ENCODE measurements at regions not wholly inside any gene's neighbourhood (a gene's known extent, or its start where the extent isn't known, plus 50 kb on each side); places are given as distances from the start of the nearest gene placed in this dataset.
"Not testable (repeated sequence)": the region's sequence is repeated elsewhere in the genome, so short reads cannot be mapped to it uniquely, and the experiment has no call there.

- Histone ChIP-seq H3K4me2 (ENCODE audit: low read length) (no peak overlapping the region), H3K4me1 (ENCODE audit: control insufficient read depth, insufficient read depth, low read length) (peaks cover 18% of the 10 kb centered on the region), H3K9ac (ENCODE audit: low read depth, low read length) (no peak overlapping the region), H3K36me3 (ENCODE audit: insufficient read depth, low read length) (no peaks in the 10 kb centered on the region), H3K9me3 (replicated peaks; ENCODE audit: low read length) (no peaks in the 10 kb centered on the region), H3K27me3 (ENCODE audit: control insufficient read depth, insufficient read depth, low read length) (no peaks in the 10 kb centered on the region), H3K4me3 (ENCODE audit: low read length) (no peak overlapping the region)
Observed at GRCh38 chr15:96126859-96127258, 203.6 kb upstream of the NR2F2 start.

GRCh38 chr15:96130734-96131133 lies 199.8 kb upstream of the NR2F2 start:
- Histone ChIP-seq H3K4me3 (ENCODE audit: low read length) (no peak overlapping the region), H3K4me2 (ENCODE audit: low read length) (no peak overlapping the region), H3K36me3 (ENCODE audit: insufficient read depth, low read length) (no peaks in the 10 kb centered on the region), H3K9me3 (replicated peaks; ENCODE audit: low read length) (no peaks in the 10 kb centered on the region), H3K27me3 (ENCODE audit: control insufficient read depth, insufficient read depth, low read length) (no peaks in the 10 kb centered on the region), H3K4me1 (ENCODE audit: control insufficient read depth, insufficient read depth, low read length) (peaks cover 2% of the 10 kb centered on the region), H3K9ac (ENCODE audit: low read depth, low read length) (no peak overlapping the region)

- Histone ChIP-seq H3K4me1 (ENCODE audit: control insufficient read depth, insufficient read depth, low read length) (no peaks in the 10 kb centered on the region), H3K27me3 (ENCODE audit: control insufficient read depth, insufficient read depth, low read length) (no peaks in the 10 kb centered on the region), H3K9ac (ENCODE audit: low read depth, low read length) (no peak overlapping the region), H3K9me3 (replicated peaks; ENCODE audit: low read length) (no peaks in the 10 kb centered on the region), H3K4me2 (ENCODE audit: low read length) (no peak overlapping the region), H3K4me3 (ENCODE audit: low read length) (no peak overlapping the region), H3K36me3 (ENCODE audit: insufficient read depth, low read length) (no peaks in the 10 kb centered on the region)
Observed at GRCh38 chr15:96132126-96132525, 198.4 kb upstream of the NR2F2 start.

- Histone ChIP-seq H3K4me1 (ENCODE audit: control insufficient read depth, insufficient read depth, low read length) (no peaks in the 10 kb centered on the region), H3K9ac (ENCODE audit: low read depth, low read length) (no peak overlapping the region), H3K4me3 (ENCODE audit: low read length) (no peak overlapping the region), H3K4me2 (ENCODE audit: low read length) (no peak overlapping the region), H3K9me3 (replicated peaks; ENCODE audit: low read length) (no peaks in the 10 kb centered on the region), H3K27me3 (ENCODE audit: control insufficient read depth, insufficient read depth, low read length) (no peaks in the 10 kb centered on the region), H3K36me3 (ENCODE audit: insufficient read depth, low read length) (no peaks in the 10 kb centered on the region)
Observed at GRCh38 chr15:96135166-96136093, 195.1 kb upstream of the NR2F2 start.

- Histone ChIP-seq H3K4me3 (ENCODE audit: low read length) (no peak overlapping the region), H3K9ac (ENCODE audit: low read depth, low read length) (no peak overlapping the region), H3K27me3 (ENCODE audit: control insufficient read depth, insufficient read depth, low read length) (no peaks in the 10 kb centered on the region), H3K4me1 (ENCODE audit: control insufficient read depth, insufficient read depth, low read length) (no peaks in the 10 kb centered on the region), H3K9me3 (replicated peaks; ENCODE audit: low read length) (no peaks in the 10 kb centered on the region), H3K36me3 (ENCODE audit: insufficient read depth, low read length) (no peaks in the 10 kb centered on the region), H3K4me2 (ENCODE audit: low read length) (no peak overlapping the region)
Observed at GRCh38 chr15:96138985-96139384, 191.5 kb upstream of the NR2F2 start.

GRCh38 chr15:96142498-96142897 lies 188.0 kb upstream of the NR2F2 start:
- no peak overlapping the region for H3K9ac ChIP-seq (ENCODE audit: low read depth, low read length)
- no peak overlapping the region for H3K4me2 ChIP-seq (ENCODE audit: low read length)
- no peaks in the 10 kb centered on the region for H3K4me1 ChIP-seq (ENCODE audit: control insufficient read depth, insufficient read depth, low read length)

GRCh38 chr15:96144734-96145133 lies 185.8 kb upstream of the NR2F2 start:
- no peak overlapping the region for H3K9ac ChIP-seq (ENCODE audit: low read depth, low read length)
- no peak overlapping the region for H3K4me3 ChIP-seq (ENCODE audit: low read length)
- no peaks in the 10 kb centered on the region for H3K9me3 ChIP-seq (replicated peaks; ENCODE audit: low read length)
- no peaks in the 10 kb centered on the region for H3K27me3 ChIP-seq (ENCODE audit: control insufficient read depth, insufficient read depth, low read length)
- no peaks in the 10 kb centered on the region for H3K4me1 ChIP-seq (ENCODE audit: control insufficient read depth, insufficient read depth, low read length)
- H3K36me3 ChIP-seq (ENCODE audit: insufficient read depth, low read length), result no peaks in the 10 kb centered on the region
- no peak overlapping the region for H3K4me2 ChIP-seq (ENCODE audit: low read length)

More at GRCh38 chr15:96142498-96142897, 188.0 kb upstream of the NR2F2 start:
- H3K36me3 ChIP-seq (ENCODE audit: insufficient read depth, low read length), result no peaks in the 10 kb centered on the region
- no peaks in the 10 kb centered on the region for H3K9me3 ChIP-seq (replicated peaks; ENCODE audit: low read length)
- H3K4me3 ChIP-seq (ENCODE audit: low read length), result no peak overlapping the region
- H3K27me3 ChIP-seq (ENCODE audit: control insufficient read depth, insufficient read depth, low read length), result no peaks in the 10 kb centered on the region

GRCh38 chr15:96146726-96147125 lies 183.8 kb upstream of the NR2F2 start:
- H3K4me1 ChIP-seq (ENCODE audit: control insufficient read depth, insufficient read depth, low read length), result no peaks in the 10 kb centered on the region
- H3K4me2 ChIP-seq (ENCODE audit: low read length), result no peak overlapping the region
- no peak overlapping the region for H3K9ac ChIP-seq (ENCODE audit: low read depth, low read length)
- no peaks in the 10 kb centered on the region for H3K9me3 ChIP-seq (replicated peaks; ENCODE audit: low read length)
- no peak overlapping the region for H3K4me3 ChIP-seq (ENCODE audit: low read length)
- H3K36me3 ChIP-seq (ENCODE audit: insufficient read depth, low read length), result no peaks in the 10 kb centered on the region
- H3K27me3 ChIP-seq (ENCODE audit: control insufficient read depth, insufficient read depth, low read length), result no peaks in the 10 kb centered on the region

- H3K4me1 ChIP-seq (ENCODE audit: control insufficient read depth, insufficient read depth, low read length), result no peaks in the 10 kb centered on the region
- no peak overlapping the region for H3K4me2 ChIP-seq (ENCODE audit: low read length)
- H3K9ac ChIP-seq (ENCODE audit: low read depth, low read length), result no peak overlapping the region
- no peaks in the 10 kb centered on the region for H3K36me3 ChIP-seq (ENCODE audit: insufficient read depth, low read length)
- H3K9me3 ChIP-seq (replicated peaks; ENCODE audit: low read length), result no peaks in the 10 kb centered on the region
- no peaks in the 10 kb centered on the region for H3K27me3 ChIP-seq (ENCODE audit: control insufficient read depth, insufficient read depth, low read length)
- no peak overlapping the region for H3K4me3 ChIP-seq (ENCODE audit: low read length)
Observed at GRCh38 chr15:96147267-96147666, 183.2 kb upstream of the NR2F2 start.

GRCh38 chr15:96150254-96150653 lies 180.2 kb upstream of the NR2F2 start:
- H3K9ac ChIP-seq (ENCODE audit: low read depth, low read length), result no peak overlapping the region
- no peaks in the 10 kb centered on the region for H3K27me3 ChIP-seq (ENCODE audit: control insufficient read depth, insufficient read depth, low read length)
- H3K4me3 ChIP-seq (ENCODE audit: low read length), result no peak overlapping the region
- H3K36me3 ChIP-seq (ENCODE audit: insufficient read depth, low read length), result no peaks in the 10 kb centered on the region
- no peaks in the 10 kb centered on the region for H3K9me3 ChIP-seq (replicated peaks; ENCODE audit: low read length)
- no peaks in the 10 kb centered on the region for H3K4me1 ChIP-seq (ENCODE audit: control insufficient read depth, insufficient read depth, low read length)
- H3K4me2 ChIP-seq (ENCODE audit: low read length), result no peak overlapping the region

GRCh38 chr15:96151749-96152148 lies 178.8 kb upstream of the NR2F2 start:
- H3K9ac ChIP-seq (ENCODE audit: low read depth, low read length); H3K36me3 ChIP-seq (ENCODE audit: insufficient read depth, low read length); H3K4me3 ChIP-seq (ENCODE audit: low read length); H3K4me1 ChIP-seq (ENCODE audit: control insufficient read depth, insufficient read depth, low read length); H3K4me2 ChIP-seq (ENCODE audit: low read length); H3K9me3 ChIP-seq (replicated peaks; ENCODE audit: low read length); H3K27me3 ChIP-seq (ENCODE audit: control insufficient read depth, insufficient read depth, low read length): not testable (repeated sequence)

GRCh38 chr15:96153929-96154328 lies 176.6 kb upstream of the NR2F2 start:
- Histone ChIP-seq H3K4me2 (ENCODE audit: low read length) (no peak overlapping the region), H3K9ac (ENCODE audit: low read depth, low read length) (no peak overlapping the region), H3K4me3 (ENCODE audit: low read length) (no peak overlapping the region), H3K4me1 (ENCODE audit: control insufficient read depth, insufficient read depth, low read length) (no peaks in the 10 kb centered on the region), H3K9me3 (replicated peaks; ENCODE audit: low read length) (no peaks in the 10 kb centered on the region), H3K27me3 (ENCODE audit: control insufficient read depth, insufficient read depth, low read length) (no peaks in the 10 kb centered on the region), H3K36me3 (ENCODE audit: insufficient read depth, low read length) (no peaks in the 10 kb centered on the region)
